Endodermal cell (in vitro differentiated cells): ENCODE measurements at regions not wholly inside any gene's neighbourhood (a gene's known extent, or its start where the extent isn't known, plus 50 kb on each side); places are given as distances from the start of the nearest gene placed in this dataset.

Experiments
- DNase-seq: peaks from one replicate; pipeline ENCODE4 v3.0.0-alpha.2; 2017
- H3K27ac ChIP-seq: 2 replicates; pipeline ENCODE4 v1.5.1; 2013; ENCODE audit warnings: mild to moderate bottlenecking, low read depth, low read length, moderate library complexity
- H3K27me3 ChIP-seq: 2 replicates; pipeline ENCODE4 v1.6.1; 2013; ENCODE audit warnings: mild to moderate bottlenecking, low read length, moderate library complexity; ENCODE audit not compliant: insufficient read depth, control insufficient read depth, poor library complexity, severe bottlenecking
- H3K36me3 ChIP-seq: 2 replicates; pipeline ENCODE4 v1.7.0; 2013; ENCODE audit warnings: mild to moderate bottlenecking, low read length, moderate library complexity; ENCODE audit not compliant: control insufficient read depth, insufficient read depth
- H3K4me1 ChIP-seq: one replicate; pipeline ENCODE4 v1.7.0; 2013; ENCODE audit warnings: low read length; ENCODE audit not compliant: control insufficient read depth, insufficient read depth
- H3K4me3 ChIP-seq: 2 replicates; pipeline ENCODE4 v1.5.1; 2013; ENCODE audit warnings: mild to moderate bottlenecking, low read length, moderate library complexity
- H3K9ac ChIP-seq: 2 replicates; pipeline ENCODE4 v1.6.1; 2013; ENCODE audit warnings: mild to moderate bottlenecking, low read length, moderate library complexity; ENCODE audit not compliant: poor library complexity, severe bottlenecking; ENCODE audit errors: extremely low read depth
- H3K9me3 ChIP-seq: 2 replicates; pipeline ENCODE4 v1.6.1; 2013; ENCODE audit warnings: mild to moderate bottlenecking, low read length, moderate library complexity; ENCODE audit not compliant: control insufficient read depth
- H3K27ac Mint-ChIP-seq: 2 replicates; pipeline ENCODE4 v1.8.0; 2020; ENCODE audit warnings: mixed read lengths
- H3K27me3 Mint-ChIP-seq: 2 replicates; pipeline ENCODE4 v1.8.0; 2021; ENCODE audit warnings: mild to moderate bottlenecking, mixed read lengths; ENCODE audit not compliant: insufficient read depth
- H3K36me3 Mint-ChIP-seq: 2 replicates; pipeline ENCODE4 v1.8.0; 2020; ENCODE audit warnings: low read depth, mixed read lengths
- H3K4me1 Mint-ChIP-seq: 2 replicates; pipeline ENCODE4 v1.8.0; 2020; ENCODE audit warnings: mixed read lengths
- H3K4me3 Mint-ChIP-seq: 2 replicates; pipeline ENCODE4 v1.8.0; 2020; ENCODE audit warnings: mild to moderate bottlenecking, moderate library complexity, mixed read lengths
- H3K9me3 Mint-ChIP-seq: 2 replicates; pipeline ENCODE4 v1.8.0; 2020; ENCODE audit warnings: mild to moderate bottlenecking, mixed read lengths
- CTCF ChIP-seq: fragments of 200-600 bp; sonication (generic); conservative IDR thresholded peaks from 2 replicates; pipeline ENCODE4 v1.5.0; 2021; ENCODE audit warnings: antibody characterized with exemption, mild to moderate bottlenecking
- WGBS, 2 experiments: methylation state at CpG; one replicate each; pipeline versions ENCODE4 v1.1.5 to v1.1.7; 2013; ENCODE audit warnings: missing lambda C conversion rate in 2 of 2, mixed read lengths in 1 of 2; ENCODE audit not compliant: insufficient coverage in 1 of 2, insufficient read length in 1 of 2; 5-methylcytosine and 5-hydroxymethylcytosine counted together

DNA sequence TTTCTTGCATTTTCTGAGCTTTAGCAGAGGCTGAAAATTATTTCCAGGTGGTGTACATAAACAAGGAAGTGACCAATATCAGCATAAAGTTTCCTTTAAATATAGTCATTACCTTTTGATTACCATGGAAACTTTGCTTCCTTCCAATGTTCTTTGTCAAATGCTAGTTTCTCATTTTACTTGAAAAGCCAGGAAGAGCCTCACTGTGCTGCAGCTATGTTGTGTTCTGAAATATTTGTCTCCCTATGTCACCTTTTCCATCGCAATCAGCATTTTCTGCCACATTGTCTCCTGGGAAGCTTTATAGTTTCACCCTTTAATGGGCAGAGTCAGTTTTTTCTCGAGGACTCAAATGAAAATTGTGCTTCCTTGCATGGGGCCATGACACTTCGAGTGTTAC is 496.0 kb downstream of the CDH8 start:
- H3K4me3 Mint-ChIP-seq: no peak overlapping the region
- no peaks in the 10 kb centered on the region for H3K27me3 Mint-ChIP-seq
- Histone ChIP-seq H3K9ac (no peak overlapping the region), H3K27ac (no peak overlapping the region), H3K4me3 (no peak overlapping the region), H3K9me3 (no peaks in the 10 kb centered on the region), H3K4me1 (no peaks in the 10 kb centered on the region), H3K27me3 (no peaks in the 10 kb centered on the region), H3K36me3 (no peaks in the 10 kb centered on the region)
- 75 to 93% methylated on average over 3 of the region's 3 CpGs for WGBS, 2 experiments
- no peaks in the 10 kb centered on the region for H3K36me3 Mint-ChIP-seq
- H3K9me3 Mint-ChIP-seq: no peaks in the 10 kb centered on the region
- H3K27ac Mint-ChIP-seq: no peak overlapping the region
- H3K4me1 Mint-ChIP-seq: no peaks in the 10 kb centered on the region
- no peak for TF ChIP-seq CTCF
- DNase-seq: no peak

DNA sequence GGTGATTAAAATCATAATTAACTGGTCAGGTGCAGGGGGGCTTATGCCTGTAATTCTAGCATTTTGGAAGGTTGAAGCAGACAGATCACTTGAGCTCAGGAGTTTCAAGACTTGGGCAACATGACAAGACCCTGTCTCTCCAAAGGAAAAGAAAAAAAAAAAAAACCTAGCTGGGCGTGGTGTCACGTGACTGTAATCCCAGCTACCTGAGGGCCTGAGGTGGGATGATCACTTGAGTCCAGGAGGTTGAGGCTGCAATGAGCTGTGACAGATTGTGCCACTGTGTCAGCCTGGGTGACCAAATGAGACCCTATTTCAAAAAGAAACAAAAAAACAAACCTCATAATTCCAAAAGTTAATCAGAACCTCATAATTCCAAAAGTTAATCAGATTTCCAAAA is 505.5 kb downstream of the CDH8 start:
- no peak for DNase-seq
- no peaks in the 10 kb centered on the region for H3K27me3 Mint-ChIP-seq
- H3K9me3 ChIP-seq: no peaks in the 10 kb centered on the region
- no peak overlapping the region for H3K27ac Mint-ChIP-seq
- no peak overlapping the region for H3K4me3 ChIP-seq
- H3K9me3 Mint-ChIP-seq: no peaks in the 10 kb centered on the region
- H3K27ac ChIP-seq: no peak overlapping the region
- no peak overlapping the region for H3K9ac ChIP-seq
- no peak for TF ChIP-seq CTCF
- H3K27me3 ChIP-seq: no peaks in the 10 kb centered on the region
- 98% methylated on average over 2 of the region's 2 CpGs; no CpG with 5 or more reads in 1 of the 2 experiments for WGBS, 2 experiments
- H3K36me3 Mint-ChIP-seq: no peaks in the 10 kb centered on the region
- no peaks in the 10 kb centered on the region for H3K36me3 ChIP-seq
- H3K4me1 ChIP-seq: no peaks in the 10 kb centered on the region
- H3K4me1 Mint-ChIP-seq: no peaks in the 10 kb centered on the region
- H3K4me3 Mint-ChIP-seq: no peak overlapping the region

GRCh38 chr16:61500851-61501250 is 535.4 kb downstream of the CDH8 start:
- Mint-ChIP-seq H3K27me3 (no peaks in the 10 kb centered on the region), H3K4me3 (no peak overlapping the region), H3K36me3 (no peaks in the 10 kb centered on the region), H3K4me1 (peaks cover 17% of the 10 kb centered on the region), H3K27ac (no peak overlapping the region), H3K9me3 (no peaks in the 10 kb centered on the region)
- H3K27ac ChIP-seq: no peak overlapping the region
- WGBS, 2 experiments: 88 to 92% methylated on average over 1 to 2 of the region's 2 CpGs
- no peaks in the 10 kb centered on the region for H3K36me3 ChIP-seq
- no peaks in the 10 kb centered on the region for H3K4me1 ChIP-seq
- H3K9me3 ChIP-seq: no peaks in the 10 kb centered on the region
- TF ChIP-seq CTCF: no peak
- H3K4me3 ChIP-seq: no peak overlapping the region
- no peak for DNase-seq
- H3K9ac ChIP-seq: no peak overlapping the region
- H3K27me3 ChIP-seq: no peaks in the 10 kb centered on the region
